Astrocyte (in vitro differentiated cells and primary cell): ENCODE measurements at regions not wholly inside any gene's neighbourhood (a gene's known extent, or its start where the extent isn't known, plus 50 kb on each side); places are given as distances from the start of the nearest gene placed in this dataset.

Source experiments
- CTCF ChIP-seq: IDR thresholded peaks from 2 replicates; pipeline ENCODE4 v1.5.1; 2011; ENCODE audit warnings: low read depth, mild to moderate bottlenecking, inconsistent platforms, low read length, moderate library complexity; ENCODE audit not compliant: insufficient read depth
- EZH2 ChIP-seq: IDR thresholded peaks from 2 replicates; pipeline ENCODE4 v1.6.1; 2012; ENCODE audit warnings: mild to moderate bottlenecking, low read length, inconsistent platforms; ENCODE audit not compliant: insufficient read depth

- TF ChIP-seq CTCF (no peak), EZH2 (no peak)
Measured at GRCh38 chrX:142831961-142832530, 193.7 kb upstream of the SPANXN4 start.
